AG08395 (cell line): ENCODE measurements at regions not wholly inside any gene's neighbourhood (a gene's known extent, or its start where the extent isn't known, plus 50 kb on each side); places are given as distances from the start of the nearest gene placed in this dataset.

ENCODE experiments used
- DNase-seq: peaks from one replicate; pipeline ENCODE4 v3.0.0; 2012; ENCODE audit warnings: mixed read lengths, low spot score

- DNase-seq, result no peak
These were observed 103.6 kb downstream of the ACKR3 start for GRCh38 chr2:236673126-236673822.

DNA sequence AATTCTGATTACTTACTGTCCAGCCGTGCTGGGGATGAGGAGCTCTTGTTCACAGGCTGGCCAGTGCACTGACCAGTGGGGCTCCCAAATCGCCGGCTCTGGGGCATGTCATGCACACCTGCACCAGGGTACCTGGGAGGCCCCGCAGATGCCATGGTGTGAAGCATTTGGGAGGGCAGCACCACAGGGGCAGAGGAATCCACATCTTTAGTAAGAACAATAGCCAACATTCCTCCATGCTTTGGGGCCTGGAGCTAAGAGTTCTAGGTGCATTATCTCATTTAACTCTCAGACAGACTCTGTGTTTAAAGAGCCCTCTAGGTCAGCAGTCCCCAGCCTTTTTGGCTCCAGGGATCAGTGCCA lies 104.2 kb downstream of the ACKR3 start:
- no peak for DNase-seq

DNA sequence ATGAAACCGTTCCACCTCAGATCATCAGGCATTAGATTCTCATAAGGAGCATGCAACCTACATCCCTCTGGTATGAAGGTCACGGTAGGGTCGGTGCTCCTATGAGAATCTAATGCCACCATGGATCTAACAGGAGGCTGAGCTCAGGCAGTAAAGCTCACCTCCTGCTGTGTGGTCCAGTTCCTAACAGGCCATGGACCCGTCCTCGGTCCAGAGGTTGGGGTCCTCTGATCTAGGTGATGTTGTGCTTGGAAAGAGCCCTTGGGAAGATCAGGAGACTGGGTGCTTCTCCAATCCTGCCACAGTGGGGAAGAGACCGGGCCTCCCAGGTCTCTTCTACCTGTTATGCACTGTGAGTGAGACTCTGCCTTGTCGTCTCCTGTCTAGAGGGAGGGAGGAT lies 104.6 kb downstream of the ACKR3 start:
- no peak for DNase-seq

DNA sequence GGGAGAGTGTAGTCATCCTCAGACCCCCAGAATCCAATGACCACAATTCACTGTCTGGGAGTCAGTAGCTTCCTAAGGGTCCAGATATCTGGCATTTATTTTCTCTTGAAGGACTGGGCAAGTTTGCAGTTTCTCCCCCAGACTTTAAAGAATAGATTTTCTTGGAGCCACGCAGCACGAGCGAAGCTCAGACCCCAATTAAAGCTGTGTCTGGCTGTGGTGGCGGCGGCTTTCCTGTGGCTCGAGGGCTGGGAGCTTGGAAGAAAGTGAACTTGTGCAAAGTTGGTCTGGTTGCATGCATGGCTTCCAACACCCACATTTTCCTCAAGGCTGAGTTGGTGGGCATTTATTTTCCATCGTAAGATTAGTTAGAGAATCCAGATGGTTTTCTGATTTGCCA lies 105.0 kb downstream of the ACKR3 start:
- DNase-seq, result no peak

GRCh38 chr2:236675051-236675450 lies 105.4 kb downstream of the ACKR3 start:
- DNase-seq, result no peak

GRCh38 chr2:236675526-236675925 lies 105.9 kb downstream of the ACKR3 start:
- DNase-seq, result no peak

GRCh38 chr2:236676136-236676873 lies 106.7 kb downstream of the ACKR3 start:
- no peak for DNase-seq

- DNase-seq, result no peak
These were observed 107.7 kb downstream of the ACKR3 start for GRCh38 chr2:236677368-236677767.

DNA sequence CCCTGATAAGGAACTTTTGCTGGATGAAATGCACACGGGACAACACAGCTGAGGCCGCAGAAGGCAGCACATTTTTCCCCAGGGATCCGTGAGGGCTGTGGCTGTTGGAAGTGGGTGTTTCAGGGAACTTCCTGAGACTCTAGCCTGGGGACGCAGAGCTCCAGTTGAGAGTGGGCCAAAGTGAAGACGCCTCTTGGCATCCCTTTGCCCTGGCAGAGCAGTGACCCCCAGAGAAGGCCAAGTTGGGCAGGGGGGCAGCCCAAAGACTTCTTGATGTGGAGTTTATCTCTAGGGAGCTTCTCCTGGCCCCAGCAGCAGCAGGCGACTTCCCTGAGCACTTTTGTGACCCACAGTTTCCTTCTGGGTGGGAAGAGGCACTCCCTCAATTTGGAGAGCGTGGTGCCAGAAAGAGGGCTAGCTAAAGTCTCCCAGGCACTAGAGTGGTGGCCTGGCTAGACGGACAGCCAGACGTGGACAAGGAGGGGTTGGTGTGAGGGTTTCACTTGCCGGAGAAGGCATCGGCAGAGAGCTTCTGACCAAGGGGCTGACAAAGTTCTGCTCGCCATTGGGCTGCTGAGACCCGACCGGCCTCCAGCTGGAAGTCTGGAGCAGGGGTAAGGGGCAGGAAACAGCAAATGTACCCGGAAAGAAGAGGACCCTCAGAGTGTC lies 108.8 kb downstream of the ACKR3 start:
- no peak for DNase-seq

GRCh38 chr2:236679884-236680860 lies 110.5 kb downstream of the ACKR3 start:
- peak; percentile 26 for DNase-seq

DNA sequence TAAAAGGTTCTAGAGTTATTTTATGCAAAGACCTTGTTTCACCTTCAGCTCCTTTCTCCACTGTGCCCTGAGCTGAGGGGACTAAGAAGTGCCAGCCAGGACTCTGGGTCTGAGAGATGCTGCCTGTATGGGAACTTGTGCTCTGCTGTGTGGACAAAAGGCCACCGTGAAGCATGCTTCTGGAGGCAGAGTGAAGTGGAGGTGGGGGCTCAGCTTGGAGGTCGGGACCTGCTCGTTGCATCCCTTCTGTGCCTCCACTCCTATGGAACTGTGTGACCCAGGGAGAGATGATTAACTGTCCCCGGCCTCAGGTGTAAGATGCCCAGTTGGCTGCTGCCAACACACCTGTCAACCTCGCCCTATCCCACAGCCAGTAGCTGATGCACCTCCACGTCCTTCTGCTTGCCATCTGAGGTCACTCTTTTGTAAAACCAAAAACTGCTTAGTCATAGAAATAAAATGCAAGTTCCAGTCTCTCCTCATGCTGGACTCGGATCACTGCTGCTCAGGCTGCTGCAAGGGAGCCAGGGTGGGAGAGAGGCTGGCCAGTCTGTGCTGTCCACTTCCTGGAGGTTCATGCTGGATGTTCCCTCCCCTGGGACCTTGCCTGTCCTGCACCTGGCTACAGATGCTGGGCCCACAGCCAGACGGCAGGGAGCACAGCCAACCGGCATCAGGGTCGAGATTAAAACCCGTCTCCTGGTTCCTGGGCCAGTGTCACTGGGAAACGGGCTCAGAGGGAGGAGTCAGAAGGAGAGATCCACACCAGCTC lies 113.2 kb downstream of the ACKR3 start:
- DNase-seq, result peak; percentile 28

GRCh38 chr2:236684504-236685256 lies 115.1 kb downstream of the ACKR3 start:
- no peak for DNase-seq

- DNase-seq, result no peak
These were observed 115.7 kb downstream of the ACKR3 start for GRCh38 chr2:236685361-236685760.

- DNase-seq, result no peak
These were observed 116.4 kb downstream of the ACKR3 start for GRCh38 chr2:236685979-236686520.

DNA sequence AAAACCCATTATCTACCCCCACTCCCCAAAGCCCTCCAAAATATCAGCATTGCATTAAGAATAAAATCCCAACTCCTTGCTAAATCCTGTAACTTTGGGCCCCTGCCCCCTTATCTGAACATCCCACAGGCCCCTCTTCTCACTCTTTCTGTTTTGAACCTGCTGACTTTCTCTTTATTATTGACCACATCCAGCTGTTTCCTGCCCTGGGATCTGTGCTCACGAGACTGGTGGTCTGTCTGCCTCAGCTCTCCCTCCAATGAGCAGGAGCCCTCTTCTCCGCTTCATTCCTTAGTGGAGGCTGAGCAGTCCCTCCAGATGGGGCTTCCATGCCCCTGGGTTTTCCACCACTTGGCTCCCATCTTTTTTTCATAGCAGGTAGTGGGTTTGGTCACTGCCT lies 116.9 kb downstream of the ACKR3 start:
- DNase-seq, result no peak

DNA sequence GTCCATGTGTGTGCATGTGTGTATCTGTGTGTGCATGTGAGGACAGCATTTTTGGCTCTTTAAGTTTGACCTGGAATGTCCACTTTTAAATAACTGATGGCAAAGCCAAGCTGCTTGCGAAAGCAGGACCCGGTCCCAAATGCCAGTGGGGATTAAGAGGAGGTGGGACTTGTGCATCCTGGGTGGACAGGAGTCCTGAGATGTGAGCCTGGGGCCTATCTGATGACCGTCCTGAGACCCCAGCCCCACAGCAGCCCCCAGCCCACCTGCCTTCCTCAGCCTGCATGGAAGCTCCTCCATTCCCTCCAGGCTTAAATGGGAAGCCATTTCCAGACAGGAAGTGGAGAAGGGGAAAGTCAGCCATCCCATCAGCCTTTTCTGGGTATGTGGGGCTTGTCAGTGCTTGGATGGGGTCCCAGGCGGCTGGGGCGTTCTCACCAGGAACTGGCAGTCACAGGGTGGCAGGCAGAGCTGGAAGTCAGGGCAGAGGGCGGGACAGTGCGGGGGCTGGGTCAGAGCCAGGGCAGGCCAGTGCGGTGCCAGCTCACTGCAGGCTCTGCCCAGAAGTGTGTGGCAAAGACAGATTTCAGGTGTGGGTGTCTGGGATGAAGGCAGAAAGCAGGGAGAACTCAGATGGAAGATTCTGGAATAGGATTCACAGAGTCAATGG lies 117.8 kb downstream of the ACKR3 start:
- DNase-seq, result no peak

DNA sequence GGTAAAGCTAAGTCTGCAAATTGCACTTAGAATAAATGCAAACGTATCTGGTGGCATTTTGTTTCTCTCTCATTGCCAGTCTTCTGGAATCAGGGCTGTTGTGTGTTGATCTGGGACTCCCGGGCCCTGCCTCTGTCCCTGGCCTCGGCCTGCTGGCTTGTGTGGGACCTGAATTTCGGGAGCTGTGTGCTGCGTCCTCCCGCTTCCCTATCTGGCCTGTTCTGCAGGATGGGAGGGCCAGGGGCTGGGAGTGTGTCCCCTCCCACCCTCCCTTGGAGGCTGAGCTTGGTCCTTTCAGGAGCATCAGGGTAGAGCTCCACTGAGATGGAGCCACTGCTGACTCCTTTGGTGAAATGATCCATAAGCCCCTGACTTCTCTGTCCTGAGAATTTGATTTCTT lies 118.5 kb downstream of the ACKR3 start:
- DNase-seq, result no peak

- no peak for DNase-seq
These were observed 119.2 kb downstream of the ACKR3 start for GRCh38 chr2:236688563-236689392.

- DNase-seq, result no peak
These were observed 119.7 kb downstream of the ACKR3 start for GRCh38 chr2:236689393-236689700.
